SU-DHL-6 (cell line): ENCODE measurements at regions not wholly inside any gene's neighbourhood (a gene's known extent, or its start where the extent isn't known, plus 50 kb on each side); places are given as distances from the start of the nearest gene placed in this dataset.

Experiments used
- H2AFZ ChIP-seq: fragments of 200-600 bp; sonication (generic); 2 replicates; pipeline ENCODE4 v1.6.1; 2014; ENCODE audit warnings: low read depth, mild to moderate bottlenecking, moderate library complexity, mixed read lengths, antibody characterized with exemption, low read length; ENCODE audit not compliant: severe bottlenecking
- H3F3A ChIP-seq: fragments of 200-600 bp; shearing (Covaris generic); 2 replicates; pipeline ENCODE4 v1.6.0; 2016; ENCODE audit warnings: antibody characterized with exemption, mild to moderate bottlenecking; ENCODE audit not compliant: insufficient read depth
- H3K27ac ChIP-seq: fragments of 200-600 bp; sonication (generic); 2 replicates; pipeline ENCODE4 v1.5.1; 2016; ENCODE audit warnings: low read depth, mild to moderate bottlenecking, low read length, moderate library complexity, mixed read lengths
- H3K27me3 ChIP-seq: fragments of 200-600 bp; sonication (generic), shearing (Covaris generic); 2 replicates; pipeline ENCODE4 v1.6.0; 2014; ENCODE audit warnings: mild to moderate bottlenecking, low read length
- H3K36me3 ChIP-seq: fragments of 200-600 bp; sonication (generic); 2 replicates; pipeline ENCODE4 v1.6.1; 2014; ENCODE audit warnings: mild to moderate bottlenecking, low read length, mixed read lengths
- H3K4me2 ChIP-seq: fragments of 300-600, 200-600 bp; shearing (Covaris generic), sonication (generic); 2 replicates; pipeline ENCODE4 v1.6.0; 2014; ENCODE audit warnings: low read length, low read depth, mild to moderate bottlenecking; ENCODE audit not compliant: poor library complexity, severe bottlenecking
- H3K4me3 ChIP-seq: fragments of 200-600 bp; sonication (generic); 2 replicates; pipeline ENCODE4 v1.5.1; 2014; ENCODE audit warnings: antibody characterized with exemption, low read length, mild to moderate bottlenecking, mixed read lengths; ENCODE audit not compliant: insufficient read depth, poor library complexity, severe bottlenecking
- H3K79me2 ChIP-seq: fragments of 200-600 bp; sonication (generic); 2 replicates; pipeline ENCODE4 v1.6.1; 2014; ENCODE audit warnings: mild to moderate bottlenecking, low read length, moderate library complexity; ENCODE audit not compliant: insufficient read depth
- H3K9ac ChIP-seq: fragments of 200-600 bp; sonication (generic); 2 replicates; pipeline ENCODE4 v1.7.0; 2014; ENCODE audit warnings: mild to moderate bottlenecking, low read length
- H3K9me2 ChIP-seq: fragments of 200-600 bp; sonication (generic); replicated peaks from 2 replicates; pipeline ENCODE4 v1.6.1; 2014; ENCODE audit warnings: low read length; ENCODE audit not compliant: insufficient read depth
- H3K9me3 ChIP-seq: fragments of 200-600 bp; sonication (generic); 2 replicates; pipeline ENCODE4 v1.6.1; 2014; ENCODE audit warnings: low read length, mixed read lengths; ENCODE audit not compliant: insufficient read depth
- H4K20me1 ChIP-seq: fragments of 200-600 bp; sonication (generic); 2 replicates; pipeline ENCODE4 v1.6.1; 2014; ENCODE audit warnings: low read depth, mild to moderate bottlenecking, antibody characterized with exemption, low read length, moderate library complexity, mixed read lengths
- EZH2phosphoT487 ChIP-seq: fragments of 200-600 bp; sonication (generic), shearing (Covaris generic); conservative IDR thresholded peaks from 2 replicates; pipeline ENCODE4 v1.6.1; 2018; ENCODE audit warnings: mild to moderate bottlenecking, antibody characterized with exemption, low read length, moderate library complexity, mixed read lengths
- TF ChIP-seq, protein P1 (sequence below): fragments of 200-600 bp; sonication (generic); IDR thresholded peaks from one replicate; pipeline ENCODE4 v1.5.1; 2017; ENCODE audit warnings: antibody characterized with exemption, mild to moderate bottlenecking, low read length, moderate library complexity; ENCODE audit not compliant: insufficient read depth, poor library complexity, severe bottlenecking

DNA sequence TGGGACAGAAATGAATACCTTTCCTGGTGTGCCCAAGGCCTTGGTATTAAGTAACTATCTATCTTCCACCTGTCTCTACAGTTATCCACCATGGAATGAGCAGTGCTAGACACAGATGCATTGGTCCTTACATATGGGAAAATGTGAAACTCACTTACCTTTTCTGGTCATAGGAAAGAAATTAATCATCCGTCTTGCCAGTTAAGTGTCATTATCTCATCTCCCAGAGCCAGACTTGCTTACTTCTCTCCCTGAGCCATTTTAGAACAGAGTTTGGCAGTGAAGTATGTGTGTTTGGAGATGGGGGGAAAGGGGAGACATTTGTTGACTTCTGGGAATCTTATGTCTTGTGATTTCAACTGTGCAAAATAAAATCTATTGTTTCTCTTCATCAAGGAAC, 1211.0 kb upstream of the CDH6 start:
- Histone ChIP-seq H2AFZ (no peak overlapping the region), H3K27ac (no peak overlapping the region), H3K79me2 (no peaks in the 10 kb centered on the region), H3K9me2 (no peaks in the 10 kb centered on the region), H3K9ac (no peak overlapping the region), H3K4me3 (no peak overlapping the region), H3K4me2 (no peak overlapping the region), H3K27me3 (no peaks in the 10 kb centered on the region), H3K36me3 (no peaks in the 10 kb centered on the region), H3F3A (no peaks in the 10 kb centered on the region), H3K9me3 (no peaks in the 10 kb centered on the region), H4K20me1 (no peaks in the 10 kb centered on the region)
- TF ChIP-seq, protein P1, sequence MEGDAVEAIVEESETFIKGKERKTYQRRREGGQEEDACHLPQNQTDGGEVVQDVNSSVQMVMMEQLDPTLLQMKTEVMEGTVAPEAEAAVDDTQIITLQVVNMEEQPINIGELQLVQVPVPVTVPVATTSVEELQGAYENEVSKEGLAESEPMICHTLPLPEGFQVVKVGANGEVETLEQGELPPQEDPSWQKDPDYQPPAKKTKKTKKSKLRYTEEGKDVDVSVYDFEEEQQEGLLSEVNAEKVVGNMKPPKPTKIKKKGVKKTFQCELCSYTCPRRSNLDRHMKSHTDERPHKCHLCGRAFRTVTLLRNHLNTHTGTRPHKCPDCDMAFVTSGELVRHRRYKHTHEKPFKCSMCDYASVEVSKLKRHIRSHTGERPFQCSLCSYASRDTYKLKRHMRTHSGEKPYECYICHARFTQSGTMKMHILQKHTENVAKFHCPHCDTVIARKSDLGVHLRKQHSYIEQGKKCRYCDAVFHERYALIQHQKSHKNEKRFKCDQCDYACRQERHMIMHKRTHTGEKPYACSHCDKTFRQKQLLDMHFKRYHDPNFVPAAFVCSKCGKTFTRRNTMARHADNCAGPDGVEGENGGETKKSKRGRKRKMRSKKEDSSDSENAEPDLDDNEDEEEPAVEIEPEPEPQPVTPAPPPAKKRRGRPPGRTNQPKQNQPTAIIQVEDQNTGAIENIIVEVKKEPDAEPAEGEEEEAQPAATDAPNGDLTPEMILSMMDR: no peak
- no peak for TF ChIP-seq EZH2phosphoT487

DNA sequence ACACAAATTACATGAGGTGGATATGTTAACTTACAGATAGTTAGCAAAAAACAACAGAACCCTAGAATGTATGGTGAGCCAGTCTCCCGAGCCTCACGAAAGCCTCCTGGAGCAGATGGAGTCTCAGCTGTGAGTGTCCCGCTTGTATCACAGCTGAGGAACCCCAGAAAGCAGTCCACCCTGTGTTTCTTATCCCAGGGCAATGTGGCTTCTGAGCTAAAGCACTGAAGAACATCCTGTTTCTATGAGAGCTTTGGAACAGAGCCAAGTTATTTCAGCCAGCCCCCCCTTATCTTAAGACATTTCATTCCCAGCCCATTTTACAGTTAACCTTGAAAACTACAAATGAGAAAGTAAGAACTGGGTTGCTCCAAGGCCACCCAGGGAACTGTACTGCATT, 1220.9 kb upstream of the CDH6 start:
- Histone ChIP-seq H3K9me2 (no peaks in the 10 kb centered on the region), H3F3A (no peaks in the 10 kb centered on the region), H3K79me2 (no peaks in the 10 kb centered on the region), H3K9me3 (no peaks in the 10 kb centered on the region), H3K4me2 (no peak overlapping the region), H3K27ac (no peak overlapping the region), H3K9ac (no peak overlapping the region), H2AFZ (no peak overlapping the region), H3K4me3 (no peak overlapping the region), H3K36me3 (no peaks in the 10 kb centered on the region), H4K20me1 (no peaks in the 10 kb centered on the region), H3K27me3 (no peaks in the 10 kb centered on the region)
- TF ChIP-seq, protein P1: no peak

DNA sequence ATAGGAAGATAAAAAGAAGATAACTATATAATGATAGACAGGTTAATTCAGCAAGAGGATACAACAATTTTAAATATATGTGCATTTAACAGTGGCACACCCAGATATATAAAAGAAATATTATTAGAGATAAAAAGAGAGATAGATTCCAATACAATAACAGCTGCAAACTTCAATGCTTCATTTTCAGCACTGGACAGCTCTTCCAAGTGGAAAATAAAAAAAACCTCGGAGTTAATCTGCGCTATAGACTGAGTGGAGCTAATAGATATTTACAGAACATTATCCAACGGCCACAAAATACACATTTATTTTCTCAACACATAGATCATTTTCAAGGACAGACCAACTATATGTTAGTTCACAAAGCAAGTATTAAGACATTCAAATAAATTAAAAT, 1229.5 kb upstream of the CDH6 start:
- Histone ChIP-seq H3K27me3 (no peaks in the 10 kb centered on the region), H3K9me2 (no peaks in the 10 kb centered on the region; the same call in 1 of the 2 replicates), H4K20me1 (no peaks in the 10 kb centered on the region), H3K4me2 (no peak overlapping the region), H3F3A (no peaks in the 10 kb centered on the region), H3K79me2 (no peaks in the 10 kb centered on the region), H2AFZ (no peak overlapping the region), H3K27ac (no peak overlapping the region), H3K4me3 (no peak overlapping the region), H3K9me3 (peaks cover 7% of the 10 kb centered on the region; the same call in 1 of the 2 replicates), H3K9ac (no peak overlapping the region), H3K36me3 (no peaks in the 10 kb centered on the region)
- TF ChIP-seq EZH2phosphoT487: no peak
- TF ChIP-seq, protein P1: no peak

DNA sequence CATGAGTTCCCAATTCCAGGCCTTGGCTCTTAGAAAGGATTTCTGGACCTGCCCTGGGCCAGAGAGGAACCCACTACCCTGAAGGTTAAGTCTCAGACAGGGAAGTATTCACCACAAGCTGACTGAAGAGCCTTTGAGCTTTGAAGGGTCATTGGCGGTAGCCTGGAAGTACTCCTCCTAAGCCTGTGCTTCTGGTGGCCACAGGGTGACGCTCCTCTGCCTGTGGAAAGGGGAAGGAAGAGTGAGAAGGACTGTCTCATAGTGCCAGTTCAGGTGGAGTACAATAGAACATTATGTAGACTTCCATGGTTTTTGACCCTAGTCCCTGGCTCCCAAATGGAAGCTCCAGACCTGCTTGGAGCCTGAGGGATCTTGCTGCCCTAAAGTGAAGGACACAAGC, 1233.2 kb upstream of the CDH6 start:
- H3K27me3 ChIP-seq: no peaks in the 10 kb centered on the region
- H4K20me1 ChIP-seq: no peaks in the 10 kb centered on the region
- H3K36me3 ChIP-seq: no peaks in the 10 kb centered on the region
- H3K9me3 ChIP-seq: peaks cover 7% of the 10 kb centered on the region; the same call in 1 of the 2 replicates
- H3K79me2 ChIP-seq: no peaks in the 10 kb centered on the region
- no peaks in the 10 kb centered on the region; the same call in 1 of the 2 replicates for H3K9me2 ChIP-seq
- TF ChIP-seq EZH2phosphoT487: no peak
- TF ChIP-seq, protein P1: no peak
- no peak overlapping the region for H3K27ac ChIP-seq
- no peaks in the 10 kb centered on the region for H3F3A ChIP-seq
- no peak overlapping the region for H2AFZ ChIP-seq
- H3K9ac ChIP-seq: no peak overlapping the region
- H3K4me2 ChIP-seq: no peak overlapping the region
- H3K4me3 ChIP-seq: no peak overlapping the region
